ENCODE measurements at regions not wholly inside any gene's neighbourhood (a gene's known extent, or its start where the extent isn't known, plus 50 kb on each side); places are given as distances from the start of the nearest gene placed in this dataset.

DNA sequence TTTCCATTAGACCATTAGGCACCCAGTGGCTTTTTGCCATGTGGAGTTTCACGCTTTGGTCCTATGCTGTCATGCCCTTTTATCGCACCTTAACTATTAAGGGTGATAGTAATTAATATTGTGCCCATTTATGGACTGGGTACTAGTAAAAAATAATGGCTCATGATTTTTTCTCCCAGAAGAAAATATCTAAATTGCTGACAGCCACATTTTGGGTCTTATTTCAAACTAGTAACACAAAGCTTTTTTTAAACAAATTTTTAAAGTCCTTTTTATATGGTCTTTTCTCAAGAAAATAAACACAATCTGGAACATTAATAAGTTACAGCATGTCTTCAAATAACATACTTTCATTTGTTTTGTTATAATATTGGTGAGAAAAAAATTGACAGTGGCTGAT is 179.7 kb downstream of the ANKRD7 start:
- TF ChIP-seq CTCF (IDR thresholded peaks at IDR 0.05) (no peak), POLR2A (IDR thresholded peaks at IDR 0.05) (no peak), POLR2AphosphoS5 (IDR thresholded peaks at IDR 0.05) (no peak)

Measured in breast epithelium (tissue), 3 donors.